Limb (tissue), 2 donors: ENCODE measurements at regions not wholly inside any gene's neighbourhood (a gene's known extent, or its start where the extent isn't known, plus 50 kb on each side); places are given as distances from the start of the nearest gene placed in this dataset.
A peak's percentile ranks its signal among the peaks of the same experiment; 100 is the strongest.
"Not testable (repeated sequence)": the region's sequence is repeated elsewhere in the genome, so short reads cannot be mapped to it uniquely, and the experiment has no call there.

Source experiments
- DNase-seq, 2 donors: peaks; one replicate each; pipeline ENCODE4 v3.0.0-alpha.2; 2016; ENCODE audit errors: extremely low spot score in 2 of 2

GRCh38 chrX:140342410-140342809 lies 162.5 kb downstream of the SOX3 start:
- DNase-seq, result no peak

- no peak for DNase-seq
Measured at GRCh38 chrX:140337263-140337662, 167.6 kb downstream of the SOX3 start.

GRCh38 chrX:140318296-140318695 lies 186.6 kb downstream of the SOX3 start:
- DNase-seq, result no peak

GRCh38 chrX:140317462-140317861 lies 187.4 kb downstream of the SOX3 start:
- DNase-seq, result no peak

- no peak for DNase-seq
Measured at GRCh38 chrX:140298960-140299825, 205.7 kb downstream of the SOX3 start.

- DNase-seq, result no peak
Measured at GRCh38 chrX:140297273-140297672, 207.6 kb downstream of the SOX3 start.

- DNase-seq, result no peak
Measured at GRCh38 chrX:140292961-140293360, 211.9 kb downstream of the SOX3 start.

- no peak for DNase-seq
Measured at GRCh38 chrX:140292188-140292587, 212.7 kb downstream of the SOX3 start.

- DNase-seq, result no peak
Measured at GRCh38 chrX:140274811-140275525, 229.9 kb downstream of the SOX3 start.

GRCh38 chrX:140273921-140274320 lies 230.9 kb downstream of the SOX3 start:
- no peak for DNase-seq

- no peak for DNase-seq
Measured at GRCh38 chrX:140250391-140250790, 254.5 kb downstream of the SOX3 start.

- DNase-seq, result no peak
Measured at GRCh38 chrX:140249088-140249487, 255.8 kb downstream of the SOX3 start.

GRCh38 chrX:140229191-140229590 lies 263.9 kb upstream of the CXorf66 start:
- no peak for DNase-seq

- DNase-seq, result not testable (repeated sequence)
Measured at GRCh38 chrX:140226037-140226436, 260.7 kb upstream of the CXorf66 start.

- not testable (repeated sequence) for DNase-seq
Measured at GRCh38 chrX:140215894-140216293, 250.6 kb upstream of the CXorf66 start.

- not testable (repeated sequence) for DNase-seq
Measured at GRCh38 chrX:140214518-140214917, 249.2 kb upstream of the CXorf66 start.

GRCh38 chrX:140206657-140207056 lies 241.3 kb upstream of the CXorf66 start:
- no peak for DNase-seq

- DNase-seq, result peak in 1 of 2 donors; percentile 6
Measured at GRCh38 chrX:140190441-140191108, 225.3 kb upstream of the CXorf66 start.

GRCh38 chrX:140180585-140180984 lies 215.3 kb upstream of the CXorf66 start:
- no peak for DNase-seq

GRCh38 chrX:140177821-140178220 lies 212.5 kb upstream of the CXorf66 start:
- DNase-seq, result no peak

GRCh38 chrX:140172401-140172800 lies 207.1 kb upstream of the CXorf66 start:
- DNase-seq, result no peak

- DNase-seq, result no peak
Measured at GRCh38 chrX:140167551-140167950, 202.2 kb upstream of the CXorf66 start.
